PC-3 (cell line): ENCODE measurements at regions not wholly inside any gene's neighbourhood (a gene's known extent, or its start where the extent isn't known, plus 50 kb on each side); places are given as distances from the start of the nearest gene placed in this dataset.

Source experiments
- ATAC-seq: fragments of 200-7000 bp; cut with Tn5 transposase; 2 replicates; pipeline ENCODE4 v1.9.1; 2020; ENCODE audit warnings: mild to moderate bottlenecking, moderate library complexity
- BruUV-seq: library from RNA; stranded (reverse); fragments of 400-500 nt; replicated peaks from 2 replicates; lab custom pipeline; 2021; lab: Mats Ljungman, UMichigan
- CTCF ChIA-PET: fragments of 300-600 bp; sonication (Branson Sonifier 250); formaldehyde crosslinking; loops from one replicate; lab custom pipeline; 2022; ENCODE audit warnings: antibody characterized with exemption; lab: Charles Lee
- POLR2A ChIA-PET: fragments of 300-600 bp; sonication (Branson Sonifier 250); formaldehyde crosslinking; loops from one replicate; lab custom pipeline; 2022; ENCODE audit warnings: antibody characterized with exemption; ENCODE audit not compliant: unreplicated experiment; lab: Charles Lee
- DNase-seq: peaks from one replicate; pipeline ENCODE4 v3.0.0-alpha.2; 2015
- H2AFZ ChIP-seq: fragments of 300-600 bp; sonication (generic); 2 replicates; pipeline ENCODE4 v1.6.0; 2016; ENCODE audit warnings: antibody characterized with exemption, low read length
- H3F3A ChIP-seq: fragments of 300-600 bp; sonication (generic); one replicate; pipeline ENCODE4 v1.6.0; 2017; ENCODE audit warnings: antibody characterized with exemption, low read length, control low read depth, mild to moderate bottlenecking; ENCODE audit not compliant: unreplicated experiment
- H3K27ac ChIP-seq: fragments of 300-600 bp; sonication (generic); 2 replicates; pipeline ENCODE4 v1.5.1; 2016; ENCODE audit warnings: mild to moderate bottlenecking, low read length
- H3K27me3 ChIP-seq: fragments of 300-600 bp; sonication (generic); 2 replicates; pipeline ENCODE4 v1.6.1; 2016; ENCODE audit warnings: low read length, mixed read lengths
- H3K36me3 ChIP-seq: fragments of 300-600 bp; sonication (generic); 2 replicates; pipeline ENCODE4 v1.6.1; 2016; ENCODE audit warnings: low read depth, mixed run types, low read length, mixed read lengths
- H3K4me1 ChIP-seq: fragments of 300-600 bp; sonication (generic); 2 replicates; pipeline ENCODE4 v1.5.1; 2016; ENCODE audit warnings: low read length; ENCODE audit not compliant: insufficient read depth
- H3K4me2 ChIP-seq: fragments of 300-600 bp; sonication (generic); 2 replicates; pipeline ENCODE4 v1.6.0; 2016; ENCODE audit warnings: low read length
- H3K4me3 ChIP-seq: fragments of 300-600 bp; sonication (generic); 2 replicates; pipeline ENCODE4 v1.5.1; 2016; ENCODE audit warnings: mild to moderate bottlenecking, low read length, mixed read lengths
- H3K79me2 ChIP-seq: fragments of 300-600 bp; sonication (generic); 2 replicates; pipeline ENCODE4 v1.6.1; 2017; ENCODE audit warnings: low read length, mixed read lengths
- H3K9ac ChIP-seq: fragments of 300-600 bp; sonication (generic); 2 replicates; pipeline ENCODE4 v1.6.0; 2016; ENCODE audit warnings: mild to moderate bottlenecking, low read length
- H3K9me2 ChIP-seq: fragments of 300-600 bp; sonication (generic); replicated peaks from 2 replicates; pipeline ENCODE4 v1.6.1; 2016; ENCODE audit warnings: mixed run types, low read length, mixed read lengths
- H3K9me3 ChIP-seq: fragments of 300-600 bp; sonication (generic); 2 replicates; pipeline ENCODE4 v1.6.1; 2016; ENCODE audit warnings: low read length, mixed read lengths
- H4K20me1 ChIP-seq: fragments of 300-600 bp; sonication (generic); 2 replicates; pipeline ENCODE4 v1.6.1; 2016; ENCODE audit warnings: low read length, mixed read lengths
- EZH2 ChIP-seq: fragments of 300-600 bp; sonication (generic); IDR thresholded peaks from one replicate; pipeline ENCODE4 v1.6.1; 2017; ENCODE audit warnings: antibody characterized with exemption, mild to moderate bottlenecking, low read length; ENCODE audit not compliant: unreplicated experiment
- EZH2phosphoT487 ChIP-seq: fragments of 300-600 bp; sonication (generic); IDR thresholded peaks from 2 replicates; pipeline ENCODE4 v1.6.1; 2018; ENCODE audit warnings: mild to moderate bottlenecking, antibody characterized with exemption, low read length, borderline replicate concordance
- intact Hi-C: fragments of 100-400 bp; cut with micrococcal nuclease; formaldehyde crosslinking; loops from 2 replicates; pipeline ENCODE4 v1.9.0; 2023
- TF ChIP-seq, protein P1 (sequence below): fragments of 300-600 bp; sonication (generic); conservative IDR thresholded peaks from 2 replicates; pipeline ENCODE4 v1.5.1; 2017; ENCODE audit warnings: antibody characterized with exemption, low read depth, mild to moderate bottlenecking, low read length

DNA sequence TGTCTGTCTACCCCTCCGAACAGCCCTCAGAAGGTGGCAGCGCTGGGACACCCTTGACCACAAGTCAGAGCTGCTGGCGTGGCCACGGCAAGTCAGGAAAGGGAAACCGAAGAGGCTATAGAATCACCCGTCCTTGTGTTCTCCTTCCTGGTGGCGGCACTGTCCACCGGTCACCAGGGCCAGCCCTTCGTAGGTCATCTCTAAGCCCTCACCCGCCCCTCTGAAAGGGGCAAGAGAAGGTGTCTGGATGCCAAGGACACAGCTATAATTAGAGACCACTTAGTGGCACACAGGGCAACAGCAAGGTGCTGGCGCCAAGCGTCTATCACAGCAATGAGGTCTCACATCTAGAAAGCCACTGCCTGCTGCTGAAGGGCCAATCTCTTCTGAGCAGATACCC lies 320.9 kb downstream of the SHANK2 start:
- TF ChIP-seq EZH2phosphoT487 (no peak), EZH2 (no peak)
- TF ChIP-seq, protein P1, sequence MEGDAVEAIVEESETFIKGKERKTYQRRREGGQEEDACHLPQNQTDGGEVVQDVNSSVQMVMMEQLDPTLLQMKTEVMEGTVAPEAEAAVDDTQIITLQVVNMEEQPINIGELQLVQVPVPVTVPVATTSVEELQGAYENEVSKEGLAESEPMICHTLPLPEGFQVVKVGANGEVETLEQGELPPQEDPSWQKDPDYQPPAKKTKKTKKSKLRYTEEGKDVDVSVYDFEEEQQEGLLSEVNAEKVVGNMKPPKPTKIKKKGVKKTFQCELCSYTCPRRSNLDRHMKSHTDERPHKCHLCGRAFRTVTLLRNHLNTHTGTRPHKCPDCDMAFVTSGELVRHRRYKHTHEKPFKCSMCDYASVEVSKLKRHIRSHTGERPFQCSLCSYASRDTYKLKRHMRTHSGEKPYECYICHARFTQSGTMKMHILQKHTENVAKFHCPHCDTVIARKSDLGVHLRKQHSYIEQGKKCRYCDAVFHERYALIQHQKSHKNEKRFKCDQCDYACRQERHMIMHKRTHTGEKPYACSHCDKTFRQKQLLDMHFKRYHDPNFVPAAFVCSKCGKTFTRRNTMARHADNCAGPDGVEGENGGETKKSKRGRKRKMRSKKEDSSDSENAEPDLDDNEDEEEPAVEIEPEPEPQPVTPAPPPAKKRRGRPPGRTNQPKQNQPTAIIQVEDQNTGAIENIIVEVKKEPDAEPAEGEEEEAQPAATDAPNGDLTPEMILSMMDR, result no peak
- no peak overlapping the region for H2AFZ ChIP-seq
- H3K9ac ChIP-seq, result no peak overlapping the region
- POLR2A ChIA-PET, result no interaction called here
- H3K9me3 ChIP-seq, result no peaks in the 10 kb centered on the region
- no peak for DNase-seq
- no peaks in the 10 kb centered on the region for H4K20me1 ChIP-seq
- no TSS peak for BruUV-seq
- no peaks in the 10 kb centered on the region for H3K9me2 ChIP-seq
- H3K27me3 ChIP-seq, result no peaks in the 10 kb centered on the region
- H3F3A ChIP-seq, result no peaks in the 10 kb centered on the region
- H3K36me3 ChIP-seq, result no peaks in the 10 kb centered on the region
- H3K4me2 ChIP-seq, result no peak overlapping the region
- H3K79me2 ChIP-seq, result no peaks in the 10 kb centered on the region
- CTCF ChIA-PET, result no interaction called here
- no peak for ATAC-seq
- H3K4me3 ChIP-seq, result no peak overlapping the region
- no peak overlapping the region for H3K27ac ChIP-seq
- H3K4me1 ChIP-seq, result peaks cover 14% of the 10 kb centered on the region
- intact Hi-C loops, result no loop called here

DNA sequence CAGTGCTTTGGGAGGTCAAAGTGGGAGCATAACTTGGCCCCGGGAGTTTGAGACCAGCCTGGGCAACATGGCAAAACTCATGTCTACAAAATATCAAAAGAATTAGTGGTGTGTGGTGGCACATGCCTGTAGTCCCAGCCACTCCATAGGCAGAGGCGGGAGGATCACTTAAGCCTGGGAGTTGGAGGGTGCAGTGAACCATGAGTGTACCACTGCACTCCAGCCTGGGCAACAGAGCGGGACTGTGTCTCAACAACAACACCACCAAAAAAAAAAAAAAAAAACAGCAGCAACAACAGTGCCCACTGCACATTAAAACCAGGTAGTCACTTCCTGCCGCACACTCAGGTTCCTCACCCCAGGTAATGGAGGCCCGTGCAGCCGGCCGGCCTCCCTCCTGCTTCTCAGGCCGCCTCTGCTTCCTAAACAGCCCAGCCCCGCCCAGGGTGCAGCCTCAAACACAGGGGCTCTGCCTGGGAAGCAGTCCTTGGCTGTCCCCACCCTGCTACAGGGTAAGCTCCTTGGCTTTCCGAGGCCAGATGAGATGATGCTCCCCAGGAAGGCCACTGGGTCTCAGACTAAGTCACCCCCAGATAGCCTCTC lies 318.3 kb downstream of the SHANK2 start:
- TF ChIP-seq, protein P1, result no peak
- TF ChIP-seq EZH2phosphoT487 (no peak), EZH2 (no peak)
- intact Hi-C loops, result no loop called here
- H2AFZ ChIP-seq, result no peak overlapping the region
- no peak overlapping the region for H3K27ac ChIP-seq
- peaks cover 14% of the 10 kb centered on the region for H3K4me1 ChIP-seq
- no peaks in the 10 kb centered on the region for H3K9me3 ChIP-seq
- no peaks in the 10 kb centered on the region for H3K79me2 ChIP-seq
- H3F3A ChIP-seq, result no peaks in the 10 kb centered on the region
- no peak overlapping the region for H3K4me3 ChIP-seq
- no TSS peak for BruUV-seq
- H3K27me3 ChIP-seq, result no peaks in the 10 kb centered on the region
- ChIA-PET POLR2A (no interaction called here), CTCF (no interaction called here)
- no peak overlapping the region for H3K9ac ChIP-seq
- no peaks in the 10 kb centered on the region for H4K20me1 ChIP-seq
- no peak overlapping the region for H3K4me2 ChIP-seq
- DNase-seq (no peak), ATAC-seq (no peak; the same call in 1 of the 2 replicates)
- H3K9me2 ChIP-seq, result no peaks in the 10 kb centered on the region
- no peaks in the 10 kb centered on the region for H3K36me3 ChIP-seq

DNA sequence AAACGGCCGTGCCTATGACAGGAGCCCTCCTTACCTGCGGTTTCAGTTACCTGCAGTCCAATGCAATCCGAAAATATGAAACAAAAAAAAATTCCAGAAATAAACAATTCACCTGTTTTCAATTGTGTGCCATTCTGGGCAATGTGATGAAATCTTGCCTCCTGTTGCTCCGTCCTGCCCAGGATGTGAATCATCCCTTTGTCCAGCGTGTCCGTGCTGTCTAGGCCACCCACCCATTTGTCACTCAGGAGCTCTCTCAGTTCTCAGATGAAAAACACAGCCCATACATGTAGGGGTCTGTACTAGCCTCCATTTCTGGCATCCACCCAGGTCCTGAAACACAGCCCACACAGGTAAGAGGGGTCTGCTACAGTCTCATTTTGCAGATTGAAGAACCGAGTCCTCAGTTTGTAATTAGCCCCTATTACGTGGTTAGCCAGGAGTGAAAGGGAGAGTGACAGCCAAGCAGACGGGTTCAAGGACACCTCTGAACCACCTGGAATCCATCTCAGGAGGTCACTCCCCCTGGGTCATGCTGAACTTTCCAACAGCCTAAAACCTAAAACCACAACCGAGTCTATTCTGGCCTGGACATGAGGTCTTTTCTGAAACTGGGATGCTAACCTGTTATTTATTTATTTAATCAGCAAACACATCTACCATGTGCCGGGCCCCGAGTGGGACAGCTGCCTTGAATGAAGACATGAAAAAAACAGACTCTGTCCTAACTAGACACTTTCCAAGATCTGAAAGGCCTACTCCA lies 317.2 kb downstream of the SHANK2 start:
- Histone ChIP-seq H3K27me3 (no peaks in the 10 kb centered on the region), H3K4me2 (peak overlapping the region; percentile 38), H3K9ac (0 out of 2 replicates have a peak overlapping the region, but pooled peaks have one; percentile 2), H3K36me3 (no peaks in the 10 kb centered on the region), H3F3A (no peaks in the 10 kb centered on the region), H3K4me3 (no peak overlapping the region), H3K4me1 (peaks cover 14% of the 10 kb centered on the region), H3K27ac (peak overlapping the region; percentile 23), H3K9me2 (no peaks in the 10 kb centered on the region), H2AFZ (no peak overlapping the region), H3K9me3 (no peaks in the 10 kb centered on the region), H4K20me1 (no peaks in the 10 kb centered on the region), H3K79me2 (no peaks in the 10 kb centered on the region)
- ATAC-seq (peak; percentile 98), DNase-seq (peak; percentile 73)
- ChIA-PET CTCF (no interaction called here), POLR2A (interaction anchor here (0.6 kb wide), 1 partner anchor 518 kb away, joined by 3 read pairs; no protein-coding TSS in a partner anchor)
- BruUV-seq, result TSS peak; percentile 96
- TF ChIP-seq EZH2phosphoT487, result no peak
- TF ChIP-seq, protein P1, result no peak
- no peak for TF ChIP-seq EZH2
- intact Hi-C loops, result no loop called here
